T-helper 1 cell (primary cell): ENCODE measurements at regions not wholly inside any gene's neighbourhood (a gene's known extent, or its start where the extent isn't known, plus 50 kb on each side); places are given as distances from the start of the nearest gene placed in this dataset.

Experiments
- DNase-seq, 5 donors: peaks; one replicate each; pipeline ENCODE4 v3.0.0-alpha.2; 2012 to 2020

- DNase-seq, result no peak
These were observed 109.1 kb upstream of the RPS23 start for GRCh38 chr5:82387001-82387818.

- no peak for DNase-seq
These were observed 108.4 kb upstream of the RPS23 start for GRCh38 chr5:82386576-82386975.

DNA sequence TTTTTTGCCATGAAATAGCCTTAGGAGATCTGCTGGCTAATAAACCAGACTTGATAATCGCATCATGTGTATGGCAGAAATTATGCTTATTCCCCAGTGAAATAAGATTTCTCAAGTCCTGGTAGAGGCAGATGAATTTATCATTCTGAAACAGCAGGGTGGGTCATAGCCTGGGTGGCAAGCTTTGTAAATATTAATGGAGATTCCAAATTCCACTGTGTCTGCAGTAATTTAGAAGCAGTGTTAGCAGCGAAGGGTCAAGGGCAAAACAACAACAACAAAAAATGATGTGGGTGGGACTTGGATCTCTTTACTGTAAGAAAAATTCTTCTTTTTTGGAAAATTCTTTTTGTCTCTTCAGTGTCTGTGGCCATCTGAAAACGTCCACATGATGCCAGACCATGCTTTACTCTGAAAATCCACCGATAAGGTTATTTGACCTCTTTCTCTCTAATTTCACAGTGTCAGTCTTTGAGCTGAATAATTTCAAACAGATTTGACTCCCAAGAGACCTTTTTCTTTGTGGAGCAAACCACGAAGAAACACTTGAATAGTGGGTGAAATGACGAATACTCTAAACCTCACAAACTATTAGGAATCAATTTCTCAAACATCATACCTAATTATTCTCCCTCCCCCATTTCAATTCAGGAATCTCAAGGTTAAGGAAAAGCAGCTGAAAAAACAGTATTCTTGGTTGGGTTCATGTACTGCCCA lies 106.0 kb upstream of the RPS23 start:
- DNase-seq, result no peak

DNA sequence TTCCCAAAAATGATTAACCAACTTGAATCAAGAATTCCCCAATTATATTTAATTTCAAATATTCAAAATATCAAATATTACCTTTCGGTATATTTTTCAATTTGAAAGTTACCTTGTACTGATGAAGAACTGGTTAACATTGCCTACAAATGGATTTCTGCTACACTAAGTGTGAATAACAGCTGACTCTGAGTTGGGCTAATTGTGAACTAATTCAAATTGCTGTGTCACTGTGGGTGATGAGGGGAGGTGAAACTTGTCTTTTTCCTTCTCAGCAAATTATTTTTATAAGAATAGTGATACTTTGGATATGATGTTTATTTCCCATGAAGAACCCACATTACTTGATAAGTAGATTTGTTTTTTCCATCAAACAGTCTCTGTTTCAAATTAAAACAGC lies 103.4 kb upstream of the RPS23 start:
- no peak for DNase-seq

GRCh38 chr5:82376307-82376706 lies 98.2 kb upstream of the RPS23 start:
- DNase-seq, result no peak

DNA sequence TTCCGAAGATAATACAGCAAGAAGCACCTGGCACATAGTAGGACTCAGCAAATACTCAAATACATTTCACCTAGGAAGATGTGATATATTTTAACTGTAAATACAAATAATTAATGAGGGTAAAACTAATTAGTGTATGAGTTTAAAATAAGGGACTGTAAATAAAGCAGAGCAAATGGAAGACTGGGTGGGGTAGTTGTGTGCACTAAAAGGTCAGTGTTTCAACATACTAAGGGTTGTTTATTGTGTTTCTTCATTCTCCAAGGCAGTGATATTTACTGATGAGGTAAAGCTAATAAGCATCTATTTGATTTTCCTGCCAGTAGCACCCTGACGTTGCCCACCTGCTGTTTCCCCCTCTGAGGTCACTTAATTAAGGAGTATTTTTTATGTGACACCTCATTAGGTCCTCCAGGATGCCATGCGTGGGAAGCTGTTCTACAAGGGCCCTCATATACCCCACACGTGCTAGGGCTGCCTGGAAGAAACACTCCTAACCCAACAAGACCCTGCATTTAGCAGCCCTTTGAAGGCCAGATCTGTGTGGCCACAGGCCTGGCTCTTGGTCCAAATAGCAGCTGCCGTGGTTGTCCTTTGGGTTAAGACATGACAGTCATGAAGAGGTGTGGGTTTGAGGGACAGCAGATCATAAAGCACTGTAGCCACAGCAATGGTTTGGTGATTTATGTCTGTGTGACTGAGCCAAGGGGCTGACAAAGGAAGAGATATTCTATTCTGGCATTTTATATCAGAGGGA lies 97.5 kb upstream of the RPS23 start:
- no peak for DNase-seq

DNA sequence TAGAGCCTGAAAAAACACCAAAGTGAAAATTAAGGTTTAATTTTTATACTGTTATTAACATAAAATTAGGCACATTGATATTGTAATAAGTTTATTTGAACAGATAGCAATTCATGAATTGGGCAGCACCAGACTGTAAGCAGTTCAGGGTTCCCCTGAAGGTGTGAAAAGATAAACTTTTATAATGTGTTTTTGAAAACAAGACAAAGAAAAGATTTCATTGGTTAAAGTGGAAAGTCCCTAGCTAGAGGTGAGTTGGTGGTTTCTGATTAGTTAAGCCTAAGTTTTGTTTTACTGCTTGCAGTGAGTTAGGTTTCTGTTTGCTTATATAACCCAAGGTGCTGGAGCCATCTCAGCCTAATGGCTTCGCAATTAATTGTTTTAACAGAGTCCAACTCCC lies 96.5 kb upstream of the RPS23 start:
- no peak for DNase-seq

GRCh38 chr5:82367930-82368329 lies 89.8 kb upstream of the RPS23 start:
- no peak for DNase-seq

DNA sequence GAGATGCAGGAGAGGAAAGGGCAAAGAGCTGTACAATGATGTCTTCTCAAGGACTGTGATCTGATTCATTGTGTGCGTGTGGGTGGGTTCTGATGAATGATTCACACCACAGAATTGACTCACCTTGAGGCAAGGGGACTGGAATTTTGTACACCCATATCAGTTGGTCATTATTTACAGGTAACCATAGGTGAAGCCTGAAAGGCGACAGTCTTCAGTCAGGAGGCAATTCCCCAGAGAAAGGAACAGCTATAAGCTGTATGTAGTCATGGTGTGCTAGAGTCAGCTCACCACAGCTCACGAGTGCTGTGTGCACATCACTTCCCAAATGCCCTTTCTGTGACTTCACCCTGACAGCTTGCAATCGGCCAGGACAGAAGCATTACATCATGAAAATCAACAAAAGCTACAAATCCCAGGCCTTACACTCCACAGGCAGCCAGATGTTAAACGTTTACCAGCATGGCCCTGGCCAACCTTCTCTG lies 87.6 kb upstream of the RPS23 start:
- DNase-seq, result no peak

- DNase-seq, result no peak
These were observed 86.9 kb upstream of the RPS23 start for GRCh38 chr5:82365026-82365425.

DNA sequence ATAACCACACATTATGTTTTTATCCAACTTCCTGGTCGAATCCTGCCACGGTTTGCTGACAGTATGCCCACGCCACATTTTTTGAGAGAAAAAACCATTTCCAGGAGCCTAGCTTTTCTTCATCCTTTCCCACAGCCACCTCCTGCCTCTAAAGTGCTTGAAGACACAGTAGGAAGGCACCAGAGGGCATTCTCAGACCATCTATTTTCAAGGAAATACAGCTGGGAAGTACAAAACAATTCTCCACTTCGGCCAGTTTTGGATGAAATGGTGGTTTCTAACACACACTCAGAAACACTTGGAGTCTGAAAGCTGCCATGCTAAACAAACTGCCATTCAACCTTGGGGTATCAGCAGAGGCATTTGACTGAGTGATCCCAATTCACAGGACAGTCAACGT lies 86.3 kb upstream of the RPS23 start:
- no peak for DNase-seq

DNA sequence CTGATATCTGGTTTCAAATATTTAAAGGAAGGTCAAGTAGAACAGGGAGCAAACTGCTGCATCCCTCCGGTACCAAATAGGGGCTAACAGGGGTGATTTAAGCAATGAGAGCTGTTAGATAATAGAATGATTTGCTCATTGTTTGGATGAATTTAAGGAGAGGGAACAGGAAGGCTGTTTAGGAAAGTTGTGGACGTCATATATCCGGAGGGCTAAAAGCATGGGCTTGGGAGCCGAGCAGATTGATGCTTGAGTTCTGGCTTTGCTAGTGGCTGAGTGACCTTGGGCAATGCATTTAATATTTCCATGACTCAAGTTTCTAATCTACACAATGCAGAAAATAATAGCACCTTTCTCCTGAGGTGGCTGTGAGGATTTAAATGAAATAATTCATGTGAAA lies 85.4 kb upstream of the RPS23 start:
- DNase-seq, result no peak

GRCh38 chr5:82362636-82363035 lies 84.5 kb upstream of the RPS23 start:
- no peak for DNase-seq

DNA sequence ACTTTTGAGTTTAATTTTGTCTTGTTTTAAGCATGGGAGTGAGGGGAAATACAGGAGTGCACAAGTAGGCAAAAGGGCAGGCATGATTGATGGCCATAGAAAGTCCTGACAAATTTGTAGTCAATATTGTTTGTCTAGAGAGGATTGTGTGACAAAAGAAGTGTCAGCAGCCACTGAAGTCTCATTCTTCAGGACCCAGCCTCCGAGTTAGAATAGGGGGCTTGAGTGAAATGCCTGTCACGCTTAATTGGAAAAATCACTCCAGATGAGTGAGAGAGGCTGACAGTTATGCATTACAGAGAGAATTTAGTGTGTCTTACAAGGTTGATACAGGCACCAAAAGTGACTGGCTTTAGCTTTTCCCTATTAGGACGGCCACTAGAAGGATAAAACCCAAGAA lies 81.9 kb upstream of the RPS23 start:
- DNase-seq, result no peak

GRCh38 chr5:82359272-82359671 lies 81.1 kb upstream of the RPS23 start:
- no peak for DNase-seq

- DNase-seq, result no peak
These were observed 80.3 kb upstream of the RPS23 start for GRCh38 chr5:82358457-82358856.

- DNase-seq, result peak; percentile 46 to 81 (median 64)
These were observed 78.9 kb upstream of the RPS23 start for GRCh38 chr5:82356808-82357671.

GRCh38 chr5:82356021-82356420 lies 77.9 kb upstream of the RPS23 start:
- DNase-seq, result no peak

GRCh38 chr5:82355496-82355895 lies 77.3 kb upstream of the RPS23 start:
- DNase-seq, result no peak

- no peak for DNase-seq
These were observed 76.9 kb upstream of the RPS23 start for GRCh38 chr5:82355053-82355452.

DNA sequence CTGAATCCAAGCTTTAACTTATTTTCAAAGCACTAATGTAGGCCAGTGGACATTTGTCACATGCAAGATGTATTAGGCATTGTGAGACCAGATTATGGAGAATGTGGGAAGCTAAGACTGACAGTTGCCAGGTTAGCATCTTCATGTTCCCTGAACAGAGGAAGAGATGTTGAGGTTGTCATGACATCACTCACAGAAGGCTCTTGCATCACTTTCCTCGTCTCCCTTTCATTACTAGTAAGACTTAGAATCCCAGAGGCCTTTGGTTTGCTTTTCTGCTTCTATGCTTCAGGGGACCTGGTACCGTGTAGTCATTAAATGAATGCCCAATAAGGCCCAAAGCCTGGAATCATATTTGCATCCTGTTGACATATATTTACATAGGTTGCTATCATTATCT lies 76.4 kb upstream of the RPS23 start:
- DNase-seq, result peak in 1 of 5 donors; percentile 25

- DNase-seq, result no peak
These were observed 75.4 kb upstream of the RPS23 start for GRCh38 chr5:82353522-82353921.
